HG02610 (cell line): ENCODE measurements at regions not wholly inside any gene's neighbourhood (a gene's known extent, or its start where the extent isn't known, plus 50 kb on each side); places are given as distances from the start of the nearest gene placed in this dataset.

Source experiments
- ATAC-seq: cut with Tn5 transposase; IDR thresholded peaks from one replicate; pipeline ENCODE4 v1.9.1; 2021; ENCODE audit warnings: mild to moderate bottlenecking, moderate library complexity; ENCODE audit not compliant: unreplicated experiment

DNA sequence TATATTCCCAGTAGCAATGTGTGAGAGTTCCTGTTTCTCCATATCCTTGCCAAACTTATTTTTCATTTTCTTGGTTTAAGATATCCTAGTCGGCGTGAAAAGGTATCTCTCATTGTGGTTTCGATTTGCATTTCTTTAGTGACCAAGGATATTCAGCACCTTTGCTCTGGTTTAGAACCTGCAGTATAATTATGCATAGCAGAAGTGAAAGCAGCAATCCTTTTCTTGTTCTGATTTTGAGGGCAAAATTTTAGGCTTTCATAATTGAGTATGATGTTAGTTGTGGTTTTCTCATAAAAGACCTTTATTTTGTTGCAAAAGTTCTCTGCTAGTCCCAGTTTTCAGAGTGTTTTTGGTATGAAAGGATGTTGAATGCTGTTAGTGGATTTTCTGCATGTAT is 491.0 kb downstream of the FGF9 start:
- peak; percentile 93 for ATAC-seq

- ATAC-seq = peak; percentile 57
Observed at GRCh38 chr13:22162889-22163288, 492.0 kb downstream of the FGF9 start.

DNA sequence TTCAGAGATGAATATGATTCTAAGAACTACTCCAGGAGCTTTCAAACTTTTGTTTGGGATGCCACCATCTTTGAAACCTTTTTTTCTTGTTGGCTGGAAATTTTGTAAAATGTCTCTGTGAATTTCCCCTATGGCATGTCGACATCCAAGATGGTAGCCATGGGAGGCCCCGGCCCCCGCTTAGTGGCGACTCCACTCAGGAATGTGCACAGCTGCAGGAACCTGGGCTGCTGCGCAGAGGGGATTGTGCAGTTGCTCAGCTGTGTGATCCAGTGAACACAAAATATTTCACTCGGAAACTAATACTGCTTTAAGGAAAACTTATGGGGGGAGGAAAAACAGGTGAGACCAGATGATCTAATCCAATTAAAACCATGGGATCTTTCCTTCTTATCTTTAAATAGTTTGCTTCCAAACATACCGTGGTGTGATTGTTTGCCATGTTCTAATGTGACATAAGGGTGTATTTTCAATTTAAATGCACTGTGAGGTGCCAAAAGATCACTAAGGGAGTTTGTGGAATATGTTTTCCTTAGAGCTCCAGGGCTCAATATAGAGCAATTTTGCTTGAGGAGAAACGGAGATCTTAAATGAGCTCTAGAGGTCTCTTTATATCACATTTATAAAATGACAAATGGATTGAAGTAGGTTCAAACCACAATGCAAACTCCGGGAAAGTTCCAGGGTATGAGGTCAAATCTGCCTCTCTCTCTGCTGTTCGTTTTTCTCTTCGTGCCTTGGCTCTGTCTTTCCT is 497.7 kb downstream of the FGF9 start:
- ATAC-seq = no peak

GRCh38 chr13:22169473-22169872 is 498.6 kb downstream of the FGF9 start:
- no peak for ATAC-seq

DNA sequence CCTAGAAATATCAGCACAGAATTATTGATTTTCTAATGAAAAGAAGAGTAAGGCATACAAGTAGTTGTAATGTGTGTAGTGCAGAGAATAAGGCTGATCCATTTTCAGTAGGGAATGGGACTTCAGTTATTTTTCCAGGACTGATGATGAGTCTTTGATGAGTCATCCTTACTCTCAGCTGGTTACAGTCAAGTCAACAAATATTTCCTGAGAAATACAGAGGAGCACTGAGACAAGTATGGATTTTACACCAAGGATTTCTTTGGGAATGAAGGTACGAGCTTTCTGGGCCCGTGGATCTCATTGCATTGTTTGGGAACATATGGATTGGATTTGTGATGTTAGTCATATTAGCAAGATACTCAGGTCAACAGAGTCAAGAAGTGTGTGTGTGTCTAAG is 502.7 kb downstream of the FGF9 start:
- no peak for ATAC-seq

DNA sequence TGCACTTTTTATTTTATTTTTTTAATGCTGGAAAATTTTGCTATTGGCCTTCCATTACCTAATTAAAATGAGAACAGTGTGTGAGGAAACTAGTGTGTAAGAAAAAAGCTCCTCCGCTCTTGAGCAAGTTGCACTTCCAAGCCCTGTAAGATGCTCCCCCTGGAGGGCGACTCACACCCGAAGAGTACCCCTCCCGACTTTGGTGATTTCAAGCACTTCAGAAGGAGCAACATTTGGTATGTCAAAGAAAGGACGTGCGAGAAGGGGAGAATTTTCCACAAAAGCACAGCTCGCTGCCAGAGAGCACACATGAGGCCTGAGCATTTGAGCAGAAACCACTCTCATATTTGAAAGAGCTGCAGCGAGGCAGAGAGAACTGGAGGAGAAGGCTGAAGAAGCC is 504.4 kb downstream of the FGF9 start:
- ATAC-seq = no peak

DNA sequence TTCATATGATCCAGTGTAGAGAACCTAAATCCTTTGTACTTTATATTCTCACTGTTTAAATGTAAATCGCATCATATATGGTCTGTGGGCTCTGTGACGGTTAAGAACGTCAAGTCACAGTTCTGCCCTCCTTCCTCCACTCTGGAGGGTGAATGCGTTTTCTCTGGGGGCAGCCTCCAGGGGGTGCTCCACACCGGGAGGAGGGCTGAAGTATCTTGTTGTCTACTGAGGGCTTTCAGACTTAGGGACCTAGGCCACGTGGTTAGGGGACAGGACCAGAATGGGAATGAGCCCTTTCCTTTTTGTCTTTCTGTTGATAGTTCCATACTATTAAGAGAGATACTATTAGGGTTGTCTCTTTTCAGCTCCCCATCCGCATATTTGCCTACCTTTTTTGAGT is 504.9 kb downstream of the FGF9 start:
- ATAC-seq = no peak

GRCh38 chr13:22176968-22177520 is 506.2 kb downstream of the FGF9 start:
- ATAC-seq = no peak

DNA sequence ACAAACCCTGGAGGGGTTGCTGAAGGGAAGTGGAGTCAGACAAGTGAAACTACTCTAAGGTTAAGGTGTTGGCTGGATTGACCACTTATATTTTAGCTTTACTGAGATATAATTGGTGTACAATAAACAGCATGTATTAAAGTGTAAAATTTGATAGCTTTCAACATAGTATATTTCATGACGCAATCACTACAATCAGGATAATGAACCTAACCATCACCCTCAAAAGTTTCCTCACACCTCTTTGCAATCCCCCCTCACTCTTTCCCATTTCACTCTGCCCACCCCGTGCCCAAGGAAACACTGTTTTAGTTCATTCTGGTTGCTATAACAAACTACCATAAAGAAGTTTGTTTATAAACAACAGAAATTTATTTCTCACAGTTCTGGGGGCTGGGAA is 508.0 kb downstream of the FGF9 start:
- no peak for ATAC-seq

- ATAC-seq = no peak
Observed at GRCh38 chr13:22187329-22187728, 516.5 kb downstream of the FGF9 start.

- ATAC-seq = peak; percentile 62
Observed at GRCh38 chr13:22189176-22190048, 518.5 kb downstream of the FGF9 start.

- ATAC-seq = peak; percentile 44
Observed at GRCh38 chr13:22193070-22193469, 522.2 kb downstream of the FGF9 start.

- ATAC-seq = no peak
Observed at GRCh38 chr13:22194106-22194805, 523.4 kb downstream of the FGF9 start.

- no peak for ATAC-seq
Observed at GRCh38 chr13:22195726-22196125, 524.9 kb downstream of the FGF9 start.

GRCh38 chr13:22196777-22197176 is 525.9 kb downstream of the FGF9 start:
- ATAC-seq = no peak

DNA sequence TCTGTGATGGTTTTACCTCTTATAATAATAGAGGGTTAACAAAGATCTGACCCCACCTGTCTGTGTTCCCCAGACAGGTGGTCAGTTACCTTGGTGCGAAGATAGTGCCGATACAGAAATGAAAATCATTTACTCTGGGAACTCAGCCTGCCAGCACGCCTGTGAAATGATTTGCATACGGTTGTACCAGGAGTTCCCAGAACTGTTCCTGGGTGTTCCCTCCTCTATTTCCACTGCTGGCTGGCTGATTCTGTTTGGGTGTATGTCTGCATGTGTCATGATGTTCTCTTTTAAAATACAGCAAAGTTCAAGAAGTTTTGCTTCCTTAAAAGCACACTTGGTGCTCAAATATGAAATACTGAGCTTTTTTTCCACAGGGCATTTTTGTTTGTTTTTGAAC is 527.1 kb downstream of the FGF9 start:
- ATAC-seq = no peak

DNA sequence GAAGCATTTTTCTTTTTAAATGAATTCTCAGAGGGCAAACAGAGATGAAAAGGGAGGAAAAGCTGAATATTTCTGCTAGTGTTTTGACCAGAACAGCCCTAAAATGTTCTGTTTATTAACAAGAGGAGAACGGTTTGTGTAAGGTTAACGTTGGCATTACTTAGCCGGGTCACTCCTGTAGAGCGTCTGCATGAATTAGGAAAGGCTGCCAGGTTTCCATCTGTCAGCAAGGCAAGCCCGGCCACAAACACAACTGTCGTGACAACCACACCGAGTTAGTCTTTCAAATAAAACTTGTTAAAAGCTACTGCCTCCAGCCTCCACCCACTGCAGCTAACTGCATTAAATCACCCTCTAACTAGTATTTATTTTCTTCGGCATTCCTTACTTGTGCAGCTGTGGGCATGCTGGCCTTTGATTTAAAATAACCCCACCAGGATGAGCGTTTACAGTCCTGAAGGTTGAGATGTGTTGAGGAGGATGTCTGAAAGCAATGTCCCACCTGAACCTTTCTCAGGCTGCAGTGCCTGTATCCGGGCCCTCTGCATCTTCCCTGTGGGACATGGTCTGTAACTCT is 527.9 kb downstream of the FGF9 start:
- ATAC-seq = no peak

DNA sequence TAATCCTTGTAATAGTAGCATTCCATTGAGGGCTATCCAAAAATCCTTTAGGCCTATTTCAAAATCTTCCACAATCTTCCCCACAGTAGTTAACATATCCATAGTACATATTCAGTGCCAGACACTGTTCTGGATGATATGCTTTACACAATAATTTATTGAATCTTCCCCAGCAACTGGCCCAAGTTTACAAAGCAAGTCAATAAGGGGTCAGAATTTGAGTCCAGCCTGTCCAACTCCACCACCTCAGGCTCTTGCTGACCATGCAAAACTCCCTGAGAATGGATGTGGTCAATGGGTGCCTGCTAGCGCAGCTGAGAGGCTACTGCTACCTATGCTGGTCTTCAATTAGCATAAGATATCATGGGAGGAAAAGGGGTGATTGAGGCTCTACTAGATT is 529.6 kb downstream of the FGF9 start:
- no peak for ATAC-seq

- ATAC-seq = no peak
Observed at GRCh38 chr13:22201375-22201925, 530.6 kb downstream of the FGF9 start.

GRCh38 chr13:22210134-22210930 is 539.5 kb downstream of the FGF9 start:
- no peak for ATAC-seq
